Kidney capillary endothelial cell (primary cell): ENCODE measurements at regions not wholly inside any gene's neighbourhood (a gene's known extent, or its start where the extent isn't known, plus 50 kb on each side); places are given as distances from the start of the nearest gene placed in this dataset.
"Not testable (repeated sequence)": the region's sequence is repeated elsewhere in the genome, so short reads cannot be mapped to it uniquely, and the experiment has no call there.

Experiments used
- DNase-seq: peaks from one replicate; pipeline ENCODE4 v3.0.0-alpha.2; 2018; ENCODE audit warnings: low spot score

DNA sequence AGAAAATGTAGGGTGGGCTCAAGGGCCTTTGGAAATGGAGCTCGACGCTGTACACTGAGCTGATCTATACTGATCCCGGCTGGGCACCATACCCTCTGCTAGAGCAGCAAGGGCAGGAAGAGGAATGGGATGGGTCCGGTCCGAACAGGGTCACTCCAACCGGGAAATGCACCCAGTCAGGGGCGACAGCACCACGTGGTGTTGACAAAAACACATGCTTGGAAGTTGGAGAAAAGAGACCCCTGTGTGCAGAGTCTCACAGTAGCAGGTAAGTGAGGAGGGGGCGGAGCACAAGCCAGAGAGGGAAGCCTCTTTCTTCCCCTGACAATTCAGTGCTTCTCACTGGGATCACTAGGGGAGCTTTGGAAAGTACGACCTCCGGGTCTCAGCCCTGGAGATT lies 84.1 kb upstream of the ASB18 start:
- DNase-seq, result no peak

DNA sequence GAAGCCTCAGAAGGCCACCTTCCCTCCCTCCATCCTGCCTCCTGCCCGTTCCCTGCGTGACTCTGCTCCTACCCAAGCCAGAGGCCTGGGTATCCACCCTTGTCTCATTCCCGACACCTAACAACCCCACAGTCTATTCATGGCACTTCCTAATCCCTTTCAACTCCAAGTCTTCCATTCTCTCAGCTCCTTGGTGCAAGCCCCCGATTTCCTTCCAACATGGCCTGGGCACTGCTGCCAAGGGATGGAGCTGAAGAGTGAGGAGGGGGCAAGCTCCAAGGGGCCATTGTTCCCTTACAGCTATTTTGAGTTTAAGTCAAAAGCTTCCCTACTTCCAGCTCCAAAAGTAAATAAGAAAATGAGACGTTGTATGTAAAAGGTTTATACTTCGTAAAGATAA lies 84.8 kb upstream of the ASB18 start:
- DNase-seq, result no peak

GRCh38 chr2:236350426-236350825 lies 86.2 kb upstream of the ASB18 start:
- no peak for DNase-seq

DNA sequence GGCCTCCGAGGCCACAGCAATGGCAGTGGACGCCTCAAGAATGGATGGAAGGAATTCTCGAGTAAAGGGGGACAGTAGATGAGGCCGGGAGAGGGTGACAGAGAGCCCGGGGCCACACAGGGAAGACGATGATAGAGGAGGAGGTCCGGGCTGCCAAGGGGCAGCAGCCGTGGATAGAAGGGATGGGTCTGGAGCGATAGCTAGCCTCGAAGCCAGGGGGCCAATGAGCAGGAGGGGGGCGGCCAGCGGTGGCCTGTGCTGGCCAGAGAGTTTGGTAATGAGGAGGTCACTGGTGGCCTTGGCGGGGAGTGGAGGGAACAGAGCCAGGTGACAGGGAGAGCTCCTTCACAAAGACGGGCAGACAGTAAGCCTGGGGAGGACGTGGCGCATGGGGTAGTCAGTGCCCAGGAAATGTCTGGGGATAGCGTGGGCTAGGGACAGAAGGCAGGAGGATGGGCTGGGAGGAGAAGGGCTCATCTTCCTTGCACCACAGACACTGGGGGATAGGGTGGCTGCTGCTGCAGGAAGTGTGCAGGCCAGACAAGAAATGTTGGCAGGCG lies 87.8 kb upstream of the ASB18 start:
- DNase-seq, result no peak

GRCh38 chr2:236352761-236353593 lies 88.8 kb upstream of the ASB18 start:
- peak; percentile 44 for DNase-seq

- DNase-seq, result no peak
These were observed 89.4 kb upstream of the ASB18 start for GRCh38 chr2:236353594-236353942.

DNA sequence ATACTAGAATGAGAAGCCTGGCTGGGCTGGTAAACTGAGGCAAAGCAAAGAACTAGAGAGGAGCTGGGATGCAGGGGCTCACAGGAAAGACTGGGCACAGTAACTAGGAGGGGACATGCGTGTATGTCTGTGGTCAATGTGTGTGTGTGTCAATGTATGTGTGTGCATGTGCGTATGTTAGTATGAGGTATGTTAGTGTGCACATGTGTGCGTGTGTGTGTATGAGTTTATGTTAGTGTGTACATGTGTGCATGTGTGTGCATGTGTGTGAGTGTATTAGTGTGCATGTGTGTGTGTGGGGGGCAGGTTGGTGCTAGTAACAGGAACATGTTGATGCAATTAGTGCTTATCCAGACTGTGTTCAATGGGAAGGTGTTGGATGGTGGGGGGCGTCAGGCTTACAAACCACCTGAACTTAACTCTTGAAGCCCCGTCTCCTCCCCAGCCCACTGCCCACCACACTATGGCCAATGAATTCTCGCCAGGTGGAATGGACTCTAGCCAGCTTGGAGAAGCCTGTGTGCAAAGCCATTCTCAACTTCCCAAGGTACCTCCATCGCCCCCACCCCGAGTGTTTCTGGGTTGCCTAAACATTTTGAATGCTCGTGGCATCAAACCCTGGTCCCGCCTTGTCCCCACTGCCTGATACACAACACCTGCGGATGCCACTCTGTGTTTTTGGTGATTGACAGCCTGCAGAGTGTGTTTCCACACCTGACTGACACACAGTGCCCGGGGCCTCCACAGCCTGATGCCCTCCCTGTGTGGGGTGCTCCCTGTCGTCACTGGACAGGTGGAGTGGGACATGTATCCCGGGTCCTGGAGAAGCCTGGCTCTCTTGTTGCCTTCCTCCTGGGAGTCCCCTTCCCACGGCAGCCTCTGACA lies 90.1 kb upstream of the ASB18 start:
- no peak for DNase-seq

GRCh38 chr2:236354973-236355595 lies 90.9 kb upstream of the ASB18 start:
- DNase-seq, result no peak

GRCh38 chr2:236355911-236356310 lies 91.7 kb upstream of the ASB18 start:
- no peak for DNase-seq

DNA sequence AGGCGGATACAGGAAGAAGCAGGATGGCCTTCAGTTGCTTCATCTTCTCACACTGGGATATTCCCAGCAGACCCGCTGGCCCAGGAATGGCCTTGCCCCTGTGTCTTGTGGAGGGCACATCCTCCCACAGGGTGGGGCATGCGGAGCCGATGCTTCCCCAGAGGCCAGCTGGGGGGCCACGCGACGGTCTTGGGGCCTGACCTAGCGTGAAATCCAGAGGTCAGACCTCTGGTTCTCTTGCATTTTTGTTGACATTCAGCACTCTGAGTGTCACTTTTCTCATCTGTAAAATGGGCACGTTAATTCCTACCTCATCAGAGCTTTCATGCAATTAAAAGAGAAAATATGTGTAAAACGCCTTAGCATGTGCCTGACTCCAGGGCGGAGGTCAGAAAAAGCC lies 92.1 kb upstream of the ASB18 start:
- not testable (repeated sequence) for DNase-seq

DNA sequence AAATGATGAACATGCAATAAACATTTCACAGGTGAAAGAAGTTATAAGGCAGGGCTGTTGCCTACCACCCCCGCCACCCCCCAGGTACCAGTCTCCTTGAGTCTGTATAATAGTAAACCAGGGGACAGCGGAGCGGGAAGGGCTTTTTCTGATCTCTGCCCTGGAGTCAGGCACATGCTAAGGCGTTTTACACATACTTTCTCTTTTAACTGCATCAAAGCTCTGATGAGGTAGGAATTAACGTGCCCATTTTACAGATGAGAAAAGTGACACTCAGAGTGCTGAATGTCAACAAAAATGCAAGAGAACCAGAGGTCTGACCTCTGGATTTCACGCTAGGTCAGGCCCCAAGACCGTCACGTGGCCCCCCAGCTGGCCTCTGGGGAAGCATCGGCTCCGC lies 94.3 kb upstream of the ASB18 start:
- DNase-seq, result not testable (repeated sequence)

GRCh38 chr2:236359426-236360045 lies 95.3 kb upstream of the ASB18 start:
- no peak for DNase-seq

DNA sequence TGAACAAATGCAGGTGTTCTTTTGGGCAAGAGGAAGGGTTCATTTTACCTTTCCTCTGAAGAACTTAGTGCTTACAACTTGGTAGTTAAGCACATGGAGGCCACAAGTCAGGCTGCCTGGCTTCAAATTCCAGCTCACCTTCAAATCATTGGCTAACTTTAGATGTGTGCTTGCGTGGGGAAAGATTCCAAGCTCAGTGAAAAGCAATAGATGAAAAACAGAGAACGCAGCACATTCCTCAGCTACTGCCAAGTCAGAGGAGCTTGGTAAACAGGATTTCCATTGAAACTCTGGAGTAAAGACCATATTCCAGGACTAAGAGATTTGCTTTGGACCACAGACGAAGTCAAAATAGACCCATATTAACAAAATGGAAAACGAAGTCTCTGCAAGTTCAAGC lies 96.3 kb upstream of the ASB18 start:
- no peak for DNase-seq

DNA sequence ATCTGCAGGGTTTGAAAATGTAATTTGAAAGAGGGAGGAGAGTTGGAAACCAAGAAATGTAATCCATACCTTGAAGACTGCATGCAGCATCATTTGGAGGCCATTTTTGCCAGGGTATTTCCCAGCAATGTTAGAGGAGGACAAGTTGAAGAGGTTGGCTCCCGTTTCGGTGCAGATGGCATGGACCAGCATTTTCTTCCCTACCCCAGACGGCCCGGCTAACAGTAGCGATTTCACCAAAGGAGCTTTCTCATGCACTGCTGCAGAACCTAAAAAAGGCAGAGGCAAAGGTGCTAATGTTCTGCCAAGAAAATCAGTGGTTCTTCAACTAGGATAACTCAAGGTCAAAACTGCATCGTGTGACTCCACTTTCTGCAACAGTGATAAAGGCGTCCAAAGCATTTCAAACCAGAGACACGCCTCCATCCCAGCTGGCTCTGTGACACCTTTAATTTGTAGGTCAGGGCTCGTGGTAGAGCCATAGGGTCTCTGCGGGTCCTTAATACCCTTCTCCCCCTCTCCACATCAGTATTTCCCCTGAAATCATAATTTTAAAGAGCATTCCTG lies 99.6 kb upstream of the ASB18 start:
- DNase-seq, result no peak

GRCh38 chr2:236365258-236366048 lies 101.2 kb upstream of the ASB18 start:
- DNase-seq, result no peak

- no peak for DNase-seq
These were observed 101.8 kb upstream of the ASB18 start for GRCh38 chr2:236366049-236366387.

GRCh38 chr2:236366397-236366796 lies 102.2 kb upstream of the ASB18 start:
- no peak for DNase-seq

- no peak for DNase-seq
These were observed 103.5 kb upstream of the ASB18 start for GRCh38 chr2:236367506-236368289.

DNA sequence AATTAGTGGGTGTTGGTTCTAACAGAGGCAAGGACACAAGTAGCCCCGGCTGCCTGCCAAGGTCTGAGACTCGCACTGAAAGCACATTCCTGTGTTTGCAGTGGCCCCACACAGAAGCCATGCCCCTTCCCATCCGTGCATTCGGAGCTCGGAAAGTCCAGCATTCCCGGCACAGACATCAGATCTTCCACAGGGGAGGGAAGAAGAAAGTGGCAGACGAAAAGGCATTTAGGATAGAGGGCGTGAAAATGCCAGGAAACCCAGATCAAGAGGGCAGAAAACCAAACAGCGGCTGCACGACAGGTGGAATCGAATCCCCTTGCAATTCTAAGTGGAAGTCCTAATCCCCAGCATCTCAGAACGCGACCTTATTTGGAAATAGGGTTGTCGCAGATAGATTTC lies 105.5 kb upstream of the ASB18 start:
- DNase-seq, result no peak

- no peak for DNase-seq
These were observed 106.7 kb upstream of the ASB18 start for GRCh38 chr2:236370847-236371409.
